ENCODE measurements at regions not wholly inside any gene's neighbourhood (a gene's known extent, or its start where the extent isn't known, plus 50 kb on each side); places are given as distances from the start of the nearest gene placed in this dataset.

- no peak for TF ChIP-seq TCF7L2 (IDR thresholded peaks at IDR 0.05; ENCODE audit: low read depth, low read length)
- no peak for TF ChIP-seq CTCF (IDR thresholded peaks at IDR 0.05)
- no peak for TF ChIP-seq POLR2AphosphoS5 (IDR thresholded peaks at IDR 0.05; ENCODE audit: low read depth, low read length)
- no peak for TF ChIP-seq REST (IDR thresholded peaks at IDR 0.05; ENCODE audit: insufficient read depth in 1 of 2, low read depth in 2 of 2, low read length in 1 of 2)
- TF ChIP-seq SIN3A (IDR thresholded peaks at IDR 0.05; ENCODE audit: borderline replicate concordance, insufficient read depth, low read depth, low read length), result no peak
These were observed 74.2 kb upstream of the GNG2 start for GRCh38 chr14:51786227-51786626.
